Rectal smooth muscle tissue (tissue), 1 donor: ENCODE measurements at regions not wholly inside any gene's neighbourhood (a gene's known extent, or its start where the extent isn't known, plus 50 kb on each side); places are given as distances from the start of the nearest gene placed in this dataset.

Experiments
- H3K27ac ChIP-seq: one replicate; pipeline ENCODE4 v1.7.0; 2013; ENCODE audit warnings: low read depth, low read length, inconsistent platforms
- H3K27me3 ChIP-seq: one replicate; pipeline ENCODE4 v1.7.0; 2013; ENCODE audit warnings: low read length; ENCODE audit not compliant: control insufficient read depth, insufficient read depth
- H3K36me3 ChIP-seq: one replicate; pipeline ENCODE4 v1.7.0; 2013; ENCODE audit warnings: low read length; ENCODE audit not compliant: control insufficient read depth, insufficient read depth
- H3K4me1 ChIP-seq: one replicate; pipeline ENCODE4 v1.7.0; 2013; ENCODE audit warnings: low read length; ENCODE audit not compliant: control insufficient read depth, insufficient read depth
- H3K4me3 ChIP-seq: one replicate; pipeline ENCODE4 v1.7.0; 2013; ENCODE audit warnings: low read length
- H3K9ac ChIP-seq: one replicate; pipeline ENCODE4 v1.7.0; 2013; ENCODE audit warnings: low read length

GRCh38 chr3:125645616-125646015, 50.3 kb upstream of the OSBPL11 start:
- Histone ChIP-seq H3K4me1 (no peaks in the 10 kb centered on the region), H3K9ac (no peak overlapping the region), H3K4me3 (no peak overlapping the region), H3K27ac (no peak overlapping the region), H3K36me3 (no peaks in the 10 kb centered on the region), H3K27me3 (no peaks in the 10 kb centered on the region)

DNA sequence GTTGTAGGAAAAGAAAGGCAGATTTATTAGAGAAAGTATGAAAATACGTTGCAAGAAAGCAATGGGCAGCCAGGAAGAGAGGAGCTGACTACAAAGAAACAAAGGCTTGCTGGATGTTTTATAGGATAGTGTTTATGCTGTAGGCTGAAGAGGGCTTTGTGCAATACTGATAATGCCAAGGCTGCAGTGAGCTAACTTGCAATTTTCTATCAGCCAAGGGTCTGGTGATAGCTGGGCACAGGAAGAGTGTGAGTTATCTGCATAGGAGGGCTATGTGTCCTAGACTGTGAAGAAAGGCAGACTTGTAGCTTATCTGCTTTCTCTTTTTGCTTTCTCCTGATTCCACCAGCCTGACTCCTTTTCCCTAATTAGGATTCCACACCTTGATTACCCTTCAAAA, 51.3 kb upstream of the OSBPL11 start:
- Histone ChIP-seq H3K36me3 (no peaks in the 10 kb centered on the region), H3K27ac (no peak overlapping the region), H3K27me3 (no peaks in the 10 kb centered on the region), H3K9ac (no peak overlapping the region), H3K4me1 (no peaks in the 10 kb centered on the region), H3K4me3 (no peak overlapping the region)

DNA sequence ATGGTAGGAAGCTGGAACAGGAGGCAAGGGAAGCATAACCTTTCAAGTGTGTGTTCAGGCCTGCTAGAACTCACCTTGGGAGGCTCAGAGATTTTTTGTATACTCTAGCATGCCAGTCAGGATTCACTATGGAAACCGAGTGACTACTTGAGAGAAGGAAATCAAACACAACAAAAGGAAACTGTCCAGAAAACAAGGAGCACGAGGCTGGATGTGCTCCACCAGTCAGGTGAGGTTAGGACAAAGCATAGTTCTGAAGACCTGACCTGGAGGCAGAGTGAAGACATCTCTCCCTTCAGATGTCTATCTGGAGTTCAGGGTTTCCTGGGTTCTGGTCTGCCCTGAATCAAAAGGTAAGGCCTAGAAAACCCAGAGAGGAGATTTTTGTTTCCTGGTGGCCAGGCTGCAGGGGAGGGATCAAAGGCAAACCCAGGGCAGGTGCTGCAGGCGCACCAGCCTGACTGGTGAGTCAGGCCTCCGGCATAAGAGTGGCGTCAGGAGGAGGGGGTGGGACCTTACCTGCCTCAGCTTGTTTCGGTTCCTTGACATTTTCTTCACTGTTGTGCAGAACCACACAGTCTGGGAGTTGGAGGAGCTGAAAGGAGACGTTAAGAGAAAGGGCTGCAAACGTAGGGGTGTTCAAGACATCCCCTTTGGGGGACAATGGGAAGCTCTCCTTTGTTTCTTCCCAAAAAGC, 52.2 kb upstream of the OSBPL11 start:
- no peak overlapping the region for H3K9ac ChIP-seq
- H3K4me1 ChIP-seq, result no peaks in the 10 kb centered on the region
- H3K36me3 ChIP-seq, result no peaks in the 10 kb centered on the region
- no peak overlapping the region for H3K27ac ChIP-seq
- no peak overlapping the region for H3K4me3 ChIP-seq
- H3K27me3 ChIP-seq, result no peaks in the 10 kb centered on the region

DNA sequence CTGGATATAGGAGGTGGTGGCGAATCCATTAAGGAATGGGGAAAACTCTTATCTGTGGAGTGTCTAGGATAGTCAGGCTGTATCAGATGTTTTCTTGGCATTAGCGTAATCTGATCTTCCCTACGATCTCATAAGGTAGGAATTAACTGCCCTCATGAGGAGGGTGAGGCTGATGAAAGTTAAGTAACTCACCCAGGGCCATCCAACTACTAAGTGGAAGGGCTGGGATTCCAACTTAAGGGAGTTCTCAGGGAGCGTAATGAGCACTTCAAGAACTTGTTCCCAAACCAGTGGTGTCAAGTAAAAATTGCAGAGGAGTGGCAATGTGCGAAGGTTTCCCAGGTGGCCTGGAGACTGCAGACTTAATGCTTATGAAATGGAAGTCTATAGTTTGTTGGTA, 55.9 kb upstream of the OSBPL11 start:
- Histone ChIP-seq H3K36me3 (no peaks in the 10 kb centered on the region), H3K4me3 (no peak overlapping the region), H3K27me3 (no peaks in the 10 kb centered on the region), H3K27ac (no peak overlapping the region), H3K9ac (no peak overlapping the region), H3K4me1 (no peaks in the 10 kb centered on the region)

GRCh38 chr3:125652349-125652748, 57.1 kb upstream of the OSBPL11 start:
- H3K27me3 ChIP-seq, result no peaks in the 10 kb centered on the region
- no peak overlapping the region for H3K27ac ChIP-seq
- H3K4me1 ChIP-seq, result no peaks in the 10 kb centered on the region
- H3K9ac ChIP-seq, result no peak overlapping the region
- no peaks in the 10 kb centered on the region for H3K36me3 ChIP-seq
- H3K4me3 ChIP-seq, result no peak overlapping the region

- H3K9ac ChIP-seq, result no peak overlapping the region
- no peaks in the 10 kb centered on the region for H3K4me1 ChIP-seq
- no peak overlapping the region for H3K27ac ChIP-seq
- no peaks in the 10 kb centered on the region for H3K36me3 ChIP-seq
- H3K27me3 ChIP-seq, result no peaks in the 10 kb centered on the region
- H3K4me3 ChIP-seq, result no peak overlapping the region
Observed at GRCh38 chr3:125654526-125654925, 59.2 kb upstream of the OSBPL11 start.

- H3K27ac ChIP-seq, result no peak overlapping the region
- no peaks in the 10 kb centered on the region for H3K27me3 ChIP-seq
- peaks cover 3% of the 10 kb centered on the region for H3K4me1 ChIP-seq
- no peaks in the 10 kb centered on the region for H3K36me3 ChIP-seq
- no peak overlapping the region for H3K9ac ChIP-seq
- H3K4me3 ChIP-seq, result no peak overlapping the region
Observed at GRCh38 chr3:125662675-125663074, 67.4 kb upstream of the OSBPL11 start.

GRCh38 chr3:125670352-125670751, 75.1 kb upstream of the OSBPL11 start:
- H3K9ac ChIP-seq, result no peak overlapping the region

DNA sequence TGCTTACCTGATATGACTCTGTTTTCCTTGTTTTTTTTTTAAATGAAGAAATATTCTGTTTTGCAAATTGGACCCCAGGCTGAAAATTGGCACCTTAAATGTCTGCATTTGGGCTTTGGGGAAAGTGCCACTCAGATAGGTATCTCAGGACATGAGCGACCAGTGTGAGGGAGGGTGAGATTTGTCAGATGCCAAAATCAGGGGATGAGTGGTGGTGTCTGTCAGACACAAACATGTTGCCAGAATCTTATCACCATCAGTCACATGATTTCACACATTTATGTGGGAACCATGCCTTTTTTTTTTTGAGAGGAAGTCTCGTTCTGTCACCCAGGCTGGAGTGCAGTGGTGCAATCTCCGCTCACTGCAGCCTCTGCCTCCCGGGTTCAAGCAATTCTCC, 75.6 kb upstream of the OSBPL11 start:
- Histone ChIP-seq H3K36me3 (no peaks in the 10 kb centered on the region), H3K9ac (no peak overlapping the region), H3K4me3 (no peak overlapping the region), H3K4me1 (peaks cover 8% of the 10 kb centered on the region), H3K27ac (no peak overlapping the region), H3K27me3 (no peaks in the 10 kb centered on the region)

More at GRCh38 chr3:125670352-125670751, 75.1 kb upstream of the OSBPL11 start:
- Histone ChIP-seq H3K36me3 (no peaks in the 10 kb centered on the region), H3K4me3 (no peak overlapping the region), H3K4me1 (peaks cover 8% of the 10 kb centered on the region), H3K27ac (no peak overlapping the region), H3K27me3 (no peaks in the 10 kb centered on the region)

DNA sequence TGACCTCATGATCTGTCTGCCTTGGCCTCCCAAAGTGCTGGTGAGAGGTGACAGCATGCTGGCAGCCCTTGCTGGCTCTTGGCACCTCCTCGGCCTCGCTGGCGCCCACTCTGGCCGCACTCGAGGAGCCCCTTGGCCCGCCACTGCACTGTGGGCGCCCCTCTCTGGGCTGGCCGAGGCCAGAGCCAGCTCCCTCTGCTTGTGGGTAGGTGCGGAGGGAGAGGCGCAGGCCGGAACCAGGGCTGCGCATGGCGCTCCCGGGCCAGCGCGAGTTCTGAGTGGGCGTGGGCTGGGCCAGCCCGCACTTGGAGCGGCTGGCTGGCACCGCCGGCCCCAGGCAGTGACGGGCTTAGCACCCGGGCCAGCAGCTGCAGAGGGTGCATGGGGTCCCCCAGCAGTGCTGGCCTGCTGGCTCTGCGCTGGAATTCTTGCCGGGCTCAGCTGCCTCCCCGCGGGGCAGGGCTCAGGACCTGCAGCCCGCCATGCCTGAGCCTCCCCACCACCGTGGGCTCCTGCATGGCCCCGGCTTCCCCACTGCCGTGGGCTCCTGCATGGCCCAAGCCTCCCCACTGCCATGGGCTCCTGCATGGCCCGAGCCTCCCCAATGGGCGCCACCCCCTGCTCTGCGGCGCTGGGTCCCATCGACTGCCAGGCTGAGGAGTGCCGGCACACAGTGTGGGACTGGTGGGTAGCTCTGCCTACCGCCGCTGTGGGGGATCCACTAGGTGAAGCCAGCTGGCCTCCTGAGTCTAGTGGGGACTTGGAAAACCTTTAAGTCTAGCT, 76.4 kb upstream of the OSBPL11 start:
- H3K27ac ChIP-seq, result no peak overlapping the region
- H3K4me1 ChIP-seq, result peaks cover 8% of the 10 kb centered on the region
- H3K36me3 ChIP-seq, result no peaks in the 10 kb centered on the region
- no peak overlapping the region for H3K4me3 ChIP-seq
- H3K9ac ChIP-seq, result no peak overlapping the region
- no peaks in the 10 kb centered on the region for H3K27me3 ChIP-seq

GRCh38 chr3:125675791-125676190, 80.5 kb upstream of the OSBPL11 start:
- Histone ChIP-seq H3K4me3 (no peak overlapping the region), H3K27me3 (no peaks in the 10 kb centered on the region), H3K36me3 (no peaks in the 10 kb centered on the region), H3K4me1 (no peaks in the 10 kb centered on the region), H3K9ac (no peak overlapping the region), H3K27ac (no peak overlapping the region)

DNA sequence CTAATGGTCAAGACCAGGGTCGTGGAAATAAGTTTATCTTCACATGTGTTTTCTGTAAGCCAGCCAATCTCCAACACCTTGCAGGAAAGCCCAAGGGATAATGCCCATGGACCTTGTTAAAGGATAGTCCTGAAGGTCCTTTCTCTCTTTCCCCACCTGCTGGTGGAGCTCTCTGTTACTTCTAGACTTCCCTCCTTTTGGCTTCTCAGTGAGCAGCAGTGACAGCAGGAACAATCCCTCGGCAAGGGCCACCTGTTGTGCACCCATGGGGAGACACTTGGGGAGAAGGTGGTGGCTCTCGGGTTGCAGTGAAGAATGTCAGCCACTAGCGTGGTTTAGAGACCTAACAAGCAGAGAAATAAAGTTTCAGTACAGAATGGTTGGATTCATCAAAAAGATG, 84.0 kb upstream of the OSBPL11 start:
- no peak overlapping the region for H3K4me3 ChIP-seq
- peaks cover 16% of the 10 kb centered on the region for H3K4me1 ChIP-seq
- H3K36me3 ChIP-seq, result no peaks in the 10 kb centered on the region
- no peak overlapping the region for H3K27ac ChIP-seq
- H3K9ac ChIP-seq, result no peak overlapping the region
- no peaks in the 10 kb centered on the region for H3K27me3 ChIP-seq

DNA sequence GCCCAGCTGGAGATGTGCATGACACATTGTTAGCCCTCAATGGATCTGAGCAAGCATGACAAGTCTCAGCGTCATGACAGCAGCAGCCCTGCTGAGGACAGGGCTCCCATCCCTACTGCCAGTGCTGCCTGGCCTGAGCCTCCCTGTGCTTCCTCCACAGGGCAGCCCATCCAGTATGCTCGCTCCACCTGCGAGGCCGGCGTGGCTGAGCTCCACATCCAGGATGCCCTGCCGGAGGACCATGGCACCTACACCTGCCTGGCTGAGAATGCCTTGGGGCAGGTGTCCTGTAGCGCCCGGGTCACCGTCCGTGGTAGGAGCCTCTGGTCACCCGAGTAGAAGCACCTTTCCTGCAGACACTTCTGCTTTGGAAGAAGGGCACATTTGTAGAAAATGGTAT, 85.8 kb upstream of the OSBPL11 start:
- H3K4me1 ChIP-seq, result peaks cover 16% of the 10 kb centered on the region
- no peak overlapping the region for H3K4me3 ChIP-seq
- H3K9ac ChIP-seq, result no peak overlapping the region
- no peaks in the 10 kb centered on the region for H3K27me3 ChIP-seq
- no peaks in the 10 kb centered on the region for H3K36me3 ChIP-seq
- no peak overlapping the region for H3K27ac ChIP-seq
